H1 (cell line): ENCODE measurements at regions not wholly inside any gene's neighbourhood (a gene's known extent, or its start where the extent isn't known, plus 50 kb on each side); places are given as distances from the start of the nearest gene placed in this dataset.

Experiments used
- CTCF ChIA-PET: fragments of 300-600 bp; sonication (Branson Sonifier 250); formaldehyde crosslinking; loops from one replicate; lab custom pipeline; 2021; ENCODE audit not compliant: partially characterized antibody; lab: Charles Lee
- POLR2A ChIA-PET: fragments of 300-600 bp; sonication (Branson Sonifier 250); formaldehyde crosslinking; loops from one replicate; lab custom pipeline; 2021; ENCODE audit warnings: inconsistent platforms; ENCODE audit not compliant: partially characterized antibody; lab: Charles Lee
- DNase-seq, 2 experiments: peaks; one replicate each; pipeline versions ENCODE4 v3.0.0 to v3.0.0-alpha.2; 2010 to 2022; ENCODE audit warnings: low spot score in 2 of 2, low read depth in 1 of 2, mixed read lengths in 1 of 2
- FAIRE-seq: peaks from 2 replicates; lab custom pipeline; 2011; peaks lifted over from hg19 to GRCh38; lab: Jason Lieb, UNC
- H2AFZ ChIP-seq: 2 replicates; pipeline ENCODE4 v1.8.1; 2012; ENCODE audit warnings: low read length, inconsistent platforms
- H2AK5ac ChIP-seq: 2 replicates; pipeline ENCODE4 v1.6.1; 2013; ENCODE audit warnings: low read depth, low read length
- H2BK120ac ChIP-seq: replicated peaks from 2 replicates; pipeline ENCODE3; 2013; ENCODE audit warnings: low read depth, low read length, inconsistent platforms
- H2BK12ac ChIP-seq: 2 replicates; pipeline ENCODE4 v1.6.1; 2013; ENCODE audit warnings: low read depth, low read length
- H2BK15ac ChIP-seq: 2 replicates; pipeline ENCODE4 v1.6.1; 2013; ENCODE audit warnings: low read length
- H2BK20ac ChIP-seq: 2 replicates; pipeline ENCODE4 v1.6.1; 2013; ENCODE audit warnings: low read length
- H2BK5ac ChIP-seq: 2 replicates; pipeline ENCODE4 v1.6.1; 2013; ENCODE audit warnings: low read depth, low read length
- H3K14ac ChIP-seq: 2 replicates; pipeline ENCODE4 v1.6.1; 2013; ENCODE audit warnings: inconsistent platforms; ENCODE audit not compliant: insufficient read length
- H3K18ac ChIP-seq: 2 replicates; pipeline ENCODE4 v1.6.1; 2013; ENCODE audit warnings: low read length; ENCODE audit errors: extremely low read depth
- H3K23ac ChIP-seq: 2 replicates; pipeline ENCODE4 v1.6.1; 2013; ENCODE audit warnings: inconsistent platforms; ENCODE audit not compliant: insufficient read length
- H3K23me2 ChIP-seq: 2 replicates; pipeline ENCODE4 v1.6.1; 2013; ENCODE audit warnings: low read depth, low read length
- H3K27ac ChIP-seq: 2 replicates; pipeline ENCODE4 v1.6.1; 2011; ENCODE audit warnings: low read depth, low read length, inconsistent platforms
- H3K27me3 ChIP-seq, 4 experiments: replicated peaks in 1 of 4; 1 replicate in 1 of 4; 2 replicates in 3 of 4; pipeline versions ENCODE4 v1.6.1 to v1.8.1; 2011 to 2013; ENCODE audit warnings: low read length in 3 of 4, mild to moderate bottlenecking in 3 of 4, inconsistent platforms in 2 of 4, mixed read lengths in 2 of 4, moderate library complexity in 1 of 4; ENCODE audit not compliant: control insufficient read depth in 3 of 4, insufficient read depth in 3 of 4; ENCODE audit errors: extremely low read depth in 1 of 4
- H3K36me3 ChIP-seq, 4 experiments: 2 replicates each; pipeline versions ENCODE4 v1.6.1 to v1.8.1; 2011 to 2013; ENCODE audit warnings: mild to moderate bottlenecking in 4 of 4, low read length in 3 of 4, moderate library complexity in 2 of 4, control low read depth in 1 of 4, inconsistent platforms in 1 of 4; ENCODE audit not compliant: insufficient read depth in 4 of 4, control insufficient read depth in 2 of 4
- H3K4ac ChIP-seq: replicated peaks from 2 replicates; pipeline ENCODE3; 2013; ENCODE audit warnings: low read length, low read depth, mixed read lengths, inconsistent platforms; ENCODE audit not compliant: insufficient read length
- H3K4me1 ChIP-seq, 4 experiments: replicated peaks in 1 of 4; 1 replicate in 1 of 4; 2 replicates in 3 of 4; pipeline versions ENCODE4 v1.6.1 to v1.8.1; 2011 to 2013; ENCODE audit warnings: low read length in 3 of 4, inconsistent platforms in 2 of 4, mixed read lengths in 1 of 4; ENCODE audit not compliant: insufficient read depth in 4 of 4, control insufficient read depth in 3 of 4
- H3K4me2 ChIP-seq, 2 experiments: 2 replicates each; pipeline versions ENCODE4 v1.6.1 to v1.8.1; 2011 to 2013; ENCODE audit warnings: low read depth in 2 of 2, low read length in 2 of 2, control low read depth in 1 of 2, inconsistent platforms in 1 of 2, mild to moderate bottlenecking in 1 of 2; ENCODE audit not compliant: insufficient read depth in 1 of 2
- H3K4me3 ChIP-seq, 4 experiments: fragments of 200-600, 300-600 bp in 1 of 4; sonication (generic), shearing (Covaris generic), sonication (Bioruptor Twin) in 1 of 4; 2 replicates each; pipeline versions ENCODE4 v1.5.1 to v1.8.1; 2011 to 2016; ENCODE audit warnings: low read length in 4 of 4, low read depth in 3 of 4, control low read depth in 2 of 4, inconsistent platforms in 2 of 4, mild to moderate bottlenecking in 2 of 4, mixed read lengths in 1 of 4, moderate library complexity in 1 of 4; ENCODE audit not compliant: insufficient read depth in 2 of 4; ENCODE audit errors: extremely low read depth in 1 of 4
- H3K56ac ChIP-seq: replicated peaks from 2 replicates; pipeline ENCODE3; 2013; ENCODE audit warnings: low read depth, mild to moderate bottlenecking, mixed read lengths, low read length, inconsistent platforms; ENCODE audit not compliant: insufficient read length
- H3K79me1 ChIP-seq: 2 replicates; pipeline ENCODE4 v1.6.1; 2013; ENCODE audit warnings: low read depth, low read length, control low read depth
- H3K79me2 ChIP-seq, 2 experiments: 2 replicates each; pipeline versions ENCODE4 v1.6.1 to v1.8.1; 2012 to 2013; ENCODE audit warnings: low read length in 2 of 2, mild to moderate bottlenecking in 2 of 2, inconsistent platforms in 1 of 2; ENCODE audit not compliant: insufficient read depth in 2 of 2, control insufficient read depth in 1 of 2
- H3K9ac ChIP-seq, 4 experiments: replicated peaks in 1 of 4; 1 replicate in 1 of 4; 2 replicates in 3 of 4; pipeline versions ENCODE4 v1.6.1 to v1.8.1; 2011 to 2013; ENCODE audit warnings: low read depth in 3 of 4, low read length in 3 of 4, control low read depth in 2 of 4, mild to moderate bottlenecking in 2 of 4, moderate library complexity in 2 of 4, inconsistent platforms in 1 of 4; ENCODE audit errors: extremely low read depth in 1 of 4
- H3K9me3 ChIP-seq, 2 experiments: 2 replicates each; pipeline versions ENCODE4 v1.6.1 to v1.8.1; 2012 to 2013; ENCODE audit warnings: mild to moderate bottlenecking in 2 of 2, moderate library complexity in 2 of 2, control low read depth in 1 of 2, inconsistent platforms in 1 of 2, low read depth in 1 of 2, low read length in 1 of 2, mixed read lengths in 1 of 2; ENCODE audit not compliant: insufficient read depth in 2 of 2
- H4K20me1 ChIP-seq, 2 experiments: replicated peaks in 1 of 2; 2 replicates each; pipeline versions ENCODE3 to v1.8.1; 2011 to 2013; ENCODE audit warnings: inconsistent platforms in 2 of 2, low read length in 2 of 2, mild to moderate bottlenecking in 1 of 2; ENCODE audit not compliant: insufficient read depth in 2 of 2, control insufficient read depth in 1 of 2
- H4K5ac ChIP-seq: 2 replicates; pipeline ENCODE4 v1.6.1; 2013; ENCODE audit warnings: low read length, low read depth, mixed read lengths, inconsistent platforms; ENCODE audit not compliant: insufficient read length
- H4K8ac ChIP-seq: 2 replicates; pipeline ENCODE4 v1.8.0; 2013; ENCODE audit warnings: mild to moderate bottlenecking, moderate library complexity, low read length, inconsistent platforms; ENCODE audit not compliant: insufficient read depth; ENCODE audit errors: extremely low read depth
- H4K91ac ChIP-seq: replicated peaks from 2 replicates; pipeline ENCODE3; 2013; ENCODE audit warnings: low read length, mixed read lengths, inconsistent platforms; ENCODE audit not compliant: insufficient read length
- CTBP2 ChIP-seq: IDR thresholded peaks from 2 replicates; pipeline ENCODE4 v1.7.0; 2011; ENCODE audit warnings: borderline replicate concordance, mild to moderate bottlenecking, moderate library complexity, mixed read lengths, low read length; ENCODE audit not compliant: insufficient read depth, insufficient read length
- RBBP5 ChIP-seq: IDR thresholded peaks from 2 replicates; pipeline ENCODE4 v1.7.1; 2012; ENCODE audit warnings: low read depth, mild to moderate bottlenecking, inconsistent platforms, low read length, moderate library complexity, borderline replicate concordance
- SP4 ChIP-seq: IDR thresholded peaks from 2 replicates; pipeline ENCODE4 v1.6.1; 2012; ENCODE audit warnings: low read length, inconsistent platforms
- YY1 ChIP-seq: IDR thresholded peaks from 2 replicates; pipeline ENCODE4 v1.6.1; 2011; ENCODE audit warnings: low read depth, mild to moderate bottlenecking, low read length

DNA sequence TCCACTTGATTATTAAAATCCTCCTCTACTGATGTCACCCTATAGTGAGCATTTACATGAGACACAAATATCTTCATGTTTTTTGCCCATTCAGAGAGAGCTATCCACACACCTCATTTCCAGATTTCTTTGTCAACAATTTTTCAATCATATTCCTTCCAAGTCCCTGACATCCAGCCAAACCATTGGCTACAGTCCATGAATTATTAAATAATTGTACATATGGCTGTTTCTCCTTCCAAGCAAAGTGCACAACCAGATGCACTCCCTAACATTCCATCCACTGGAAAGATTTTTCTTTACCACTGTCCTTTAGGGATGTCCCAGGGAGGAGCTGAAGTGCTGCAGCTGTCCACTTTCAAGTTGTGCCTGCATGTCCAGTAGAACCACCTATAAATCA, 328.0 kb upstream of the MDFIC2 start:
- H4K20me1 ChIP-seq = no peaks in the 10 kb centered on the region
- H2BK5ac ChIP-seq = no peak overlapping the region
- no peak overlapping the region for H3K56ac ChIP-seq
- no peaks in the 10 kb centered on the region for H3K79me2 ChIP-seq
- H2AK5ac ChIP-seq = no peak overlapping the region
- H2BK120ac ChIP-seq = no peak overlapping the region
- no peaks in the 10 kb centered on the region for H3K27me3 ChIP-seq
- no peaks in the 10 kb centered on the region for H3K23me2 ChIP-seq
- H3K14ac ChIP-seq = no peak overlapping the region
- H3K18ac ChIP-seq = no peak overlapping the region
- FAIRE-seq (no peak), DNase-seq (no peak)
- H3K4me2 ChIP-seq = no peak overlapping the region
- no peaks in the 10 kb centered on the region; a peak in 1 of 7 replicates for H3K4me1 ChIP-seq
- no peak overlapping the region for H3K9ac ChIP-seq
- H2BK20ac ChIP-seq = no peak overlapping the region
- POLR2A ChIA-PET = no interaction called here
- no peak overlapping the region for H4K8ac ChIP-seq
- H3K36me3 ChIP-seq = no peaks in the 10 kb centered on the region; a peak in 1 of 8 replicates
- no peak overlapping the region for H2AFZ ChIP-seq
- H3K9me3 ChIP-seq = 0 out of 4 replicates have a peak, but pooled peaks cover 0 to 2% of the 10 kb centered on the region in 2 experiments
- CTCF ChIA-PET = no interaction called here
- no peak overlapping the region for H4K5ac ChIP-seq
- H2BK15ac ChIP-seq = no peak overlapping the region
- no peak overlapping the region for H3K4me3 ChIP-seq
- H3K27ac ChIP-seq = no peak overlapping the region
- H2BK12ac ChIP-seq = no peak overlapping the region
- no peak overlapping the region for H4K91ac ChIP-seq
- no peaks in the 10 kb centered on the region for H3K79me1 ChIP-seq
- H3K4ac ChIP-seq = no peak overlapping the region
- H3K23ac ChIP-seq = no peak overlapping the region
- TF ChIP-seq RBBP5 = no peak
- no peak for TF ChIP-seq SP4
- no peak for TF ChIP-seq CTBP2
- no peak for TF ChIP-seq YY1
